Colonic mucosa (tissue), 4 donors: ENCODE measurements at regions not wholly inside any gene's neighbourhood (a gene's known extent, or its start where the extent isn't known, plus 50 kb on each side); places are given as distances from the start of the nearest gene placed in this dataset.

Experiments used
- DNase-seq: peaks from one replicate; pipeline ENCODE4 v3.0.0-alpha.2; 2020
- H3K27ac ChIP-seq: fragments of 200-600 bp; one replicate; pipeline ENCODE4 v1.8.0; 2021
- H3K27me3 ChIP-seq: fragments of 200-600 bp; one replicate; pipeline ENCODE4 v1.8.0; 2021
- H3K36me3 ChIP-seq: fragments of 200-600 bp; one replicate; pipeline ENCODE4 v1.8.0; 2021
- H3K4me1 ChIP-seq: fragments of 200-600 bp; one replicate; pipeline ENCODE4 v1.8.0; 2021; ENCODE audit warnings: mild to moderate bottlenecking
- H3K4me3 ChIP-seq: fragments of 200-600 bp; one replicate; pipeline ENCODE4 v1.8.0; 2021
- H3K9ac ChIP-seq, 2 donors: one replicate each; pipeline ENCODE4 v1.7.0; 2013; ENCODE audit warnings: control low read depth in 2 of 2, low read depth in 2 of 2, low read length in 2 of 2
- H3K9me3 ChIP-seq: fragments of 200-600 bp; one replicate; pipeline ENCODE4 v1.8.0; 2021
- intact Hi-C: fragments of 100-400 bp; cut with DNase I; formaldehyde crosslinking; loops from one replicate; pipeline ENCODE4 v1.14.1; 2022
- TF ChIP-seq, protein P1 (sequence below): fragments of 200-600 bp; IDR thresholded peaks from one replicate; pipeline ENCODE4 v1.8.0; 2022; ENCODE audit warnings: antibody characterized with exemption, mild to moderate bottlenecking
- donor health status: healthy.
- donor health status: DM: no; HTN: no; CAD: no.
- donor health status: DM: no; HTN: no; CAD: no.

GRCh38 chr10:88074971-88075370 lies 211.5 kb downstream of the PTEN start:
- intact Hi-C loops, result no loop called here
- H3K9ac ChIP-seq, result no peak overlapping the region
- no peak for DNase-seq
- no peak overlapping the region for H3K4me3 ChIP-seq
- H3K27me3 ChIP-seq, result no peaks in the 10 kb centered on the region
- TF ChIP-seq, protein P1, sequence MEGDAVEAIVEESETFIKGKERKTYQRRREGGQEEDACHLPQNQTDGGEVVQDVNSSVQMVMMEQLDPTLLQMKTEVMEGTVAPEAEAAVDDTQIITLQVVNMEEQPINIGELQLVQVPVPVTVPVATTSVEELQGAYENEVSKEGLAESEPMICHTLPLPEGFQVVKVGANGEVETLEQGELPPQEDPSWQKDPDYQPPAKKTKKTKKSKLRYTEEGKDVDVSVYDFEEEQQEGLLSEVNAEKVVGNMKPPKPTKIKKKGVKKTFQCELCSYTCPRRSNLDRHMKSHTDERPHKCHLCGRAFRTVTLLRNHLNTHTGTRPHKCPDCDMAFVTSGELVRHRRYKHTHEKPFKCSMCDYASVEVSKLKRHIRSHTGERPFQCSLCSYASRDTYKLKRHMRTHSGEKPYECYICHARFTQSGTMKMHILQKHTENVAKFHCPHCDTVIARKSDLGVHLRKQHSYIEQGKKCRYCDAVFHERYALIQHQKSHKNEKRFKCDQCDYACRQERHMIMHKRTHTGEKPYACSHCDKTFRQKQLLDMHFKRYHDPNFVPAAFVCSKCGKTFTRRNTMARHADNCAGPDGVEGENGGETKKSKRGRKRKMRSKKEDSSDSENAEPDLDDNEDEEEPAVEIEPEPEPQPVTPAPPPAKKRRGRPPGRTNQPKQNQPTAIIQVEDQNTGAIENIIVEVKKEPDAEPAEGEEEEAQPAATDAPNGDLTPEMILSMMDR, result no peak
- no peak overlapping the region for H3K27ac ChIP-seq
- no peaks in the 10 kb centered on the region for H3K36me3 ChIP-seq
- no peaks in the 10 kb centered on the region for H3K9me3 ChIP-seq
- no peaks in the 10 kb centered on the region for H3K4me1 ChIP-seq

DNA sequence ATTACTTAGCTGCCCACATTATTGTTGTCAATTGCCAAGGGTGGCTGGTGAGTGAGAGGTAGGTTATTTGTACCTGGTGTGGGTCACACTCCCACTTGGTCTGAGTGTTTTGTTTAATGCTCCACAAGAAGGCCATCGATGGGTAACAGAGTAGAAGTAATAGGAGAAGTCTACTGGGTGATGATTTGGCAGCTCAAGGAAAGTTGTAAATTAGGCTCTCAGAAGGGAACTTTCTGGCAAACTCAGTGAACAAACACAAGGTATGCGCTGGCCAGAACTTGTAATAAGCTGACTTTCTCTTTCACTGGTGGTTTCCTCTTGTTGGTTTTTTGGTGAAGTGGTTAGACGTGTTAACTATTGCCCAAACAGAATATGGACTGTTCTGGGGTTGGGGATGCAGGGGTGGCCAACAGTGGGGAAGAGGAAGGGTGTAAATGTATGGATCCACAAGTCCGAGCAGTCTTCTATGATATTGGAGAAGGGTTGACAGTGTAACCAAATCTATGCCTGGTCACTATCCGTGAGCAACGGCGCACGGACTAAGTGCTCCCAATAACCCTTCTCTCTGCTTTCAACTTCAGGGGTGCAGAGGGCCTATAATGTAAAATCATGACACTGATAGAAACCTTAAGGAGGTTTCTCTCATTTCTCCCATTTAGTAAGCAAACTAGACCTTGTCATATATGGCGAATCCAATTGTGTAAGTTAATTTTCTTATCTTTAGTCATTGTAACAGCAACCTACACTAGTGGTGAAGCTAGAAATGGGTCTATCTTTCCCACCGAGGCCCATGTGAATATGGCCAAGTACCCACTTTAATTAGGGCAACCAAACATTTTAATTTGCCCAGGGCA lies 212.8 kb downstream of the PTEN start:
- intact Hi-C loops, result no loop called here
- TF ChIP-seq, protein P1, result no peak
- H3K9ac ChIP-seq, result no peak overlapping the region

GRCh38 chr10:88077977-88078376 lies 214.6 kb downstream of the PTEN start:
- DNase-seq, result no peak
- Histone ChIP-seq H3K4me3 (no peak overlapping the region), H3K27me3 (no peaks in the 10 kb centered on the region), H3K36me3 (no peaks in the 10 kb centered on the region), H3K9me3 (no peaks in the 10 kb centered on the region), H3K4me1 (no peaks in the 10 kb centered on the region), H3K27ac (no peak overlapping the region), H3K9ac (no peak overlapping the region)
- intact Hi-C loops, result no loop called here
- TF ChIP-seq, protein P1, result no peak

More for the DNA sequence above, 212.8 kb downstream of the PTEN start:
- H3K27ac ChIP-seq, result no peak overlapping the region
- H3K36me3 ChIP-seq, result no peaks in the 10 kb centered on the region
- H3K9me3 ChIP-seq, result no peaks in the 10 kb centered on the region
- H3K27me3 ChIP-seq, result no peaks in the 10 kb centered on the region
- H3K4me3 ChIP-seq, result no peak overlapping the region
- DNase-seq, result no peak
- no peaks in the 10 kb centered on the region for H3K4me1 ChIP-seq

DNA sequence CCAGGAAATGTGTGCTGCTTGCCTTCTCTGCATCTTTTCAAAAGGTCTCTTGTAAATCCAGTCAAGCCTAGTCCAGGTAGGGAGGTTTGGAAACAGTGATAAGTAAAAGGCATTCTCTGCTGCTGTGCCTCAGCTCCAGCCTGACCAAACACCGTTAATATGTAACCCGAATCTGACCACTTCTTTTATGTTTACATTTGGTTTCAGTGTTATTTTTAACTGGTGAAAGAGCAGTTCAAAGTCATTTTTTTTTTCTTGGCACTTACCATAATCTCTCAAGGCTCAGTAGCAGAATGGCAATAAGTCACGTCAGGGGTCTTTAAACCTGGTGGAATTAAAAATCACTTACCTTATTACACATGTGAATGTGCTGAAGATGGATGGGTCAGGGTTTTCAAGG lies 216.8 kb downstream of the PTEN start:
- H3K9ac ChIP-seq, result no peak overlapping the region
- TF ChIP-seq, protein P1, result no peak
- H3K36me3 ChIP-seq, result no peaks in the 10 kb centered on the region
- no peak overlapping the region for H3K4me3 ChIP-seq
- no peaks in the 10 kb centered on the region for H3K4me1 ChIP-seq
- H3K27me3 ChIP-seq, result no peaks in the 10 kb centered on the region
- H3K27ac ChIP-seq, result no peak overlapping the region
- no peaks in the 10 kb centered on the region for H3K9me3 ChIP-seq
- intact Hi-C loops, result no loop called here
- no peak for DNase-seq

GRCh38 chr10:88081457-88082054 lies 218.1 kb downstream of the PTEN start:
- TF ChIP-seq, protein P1, result no peak

More at GRCh38 chr10:88081457-88082054, 218.1 kb downstream of the PTEN start:
- H3K27ac ChIP-seq, result no peak overlapping the region
- DNase-seq, result no peak
- H3K9ac ChIP-seq, result no peak overlapping the region
- H3K4me1 ChIP-seq, result no peaks in the 10 kb centered on the region
- intact Hi-C loops, result no loop called here
- no peaks in the 10 kb centered on the region for H3K27me3 ChIP-seq
- no peak overlapping the region for H3K4me3 ChIP-seq
- H3K9me3 ChIP-seq, result no peaks in the 10 kb centered on the region
- no peaks in the 10 kb centered on the region for H3K36me3 ChIP-seq
